ENCODE measurements at regions not wholly inside any gene's neighbourhood (a gene's known extent, or its start where the extent isn't known, plus 50 kb on each side); places are given as distances from the start of the nearest gene placed in this dataset.
A peak's percentile ranks its signal among the peaks of the same experiment; 100 is the strongest.

GRCh38 chr4:85406185-85406584 is 68.8 kb upstream of the ARHGAP24 start:
- no peak for DNase-seq

- no peak for DNase-seq
Observed at GRCh38 chr4:85407546-85407945, 67.4 kb upstream of the ARHGAP24 start.

DNA sequence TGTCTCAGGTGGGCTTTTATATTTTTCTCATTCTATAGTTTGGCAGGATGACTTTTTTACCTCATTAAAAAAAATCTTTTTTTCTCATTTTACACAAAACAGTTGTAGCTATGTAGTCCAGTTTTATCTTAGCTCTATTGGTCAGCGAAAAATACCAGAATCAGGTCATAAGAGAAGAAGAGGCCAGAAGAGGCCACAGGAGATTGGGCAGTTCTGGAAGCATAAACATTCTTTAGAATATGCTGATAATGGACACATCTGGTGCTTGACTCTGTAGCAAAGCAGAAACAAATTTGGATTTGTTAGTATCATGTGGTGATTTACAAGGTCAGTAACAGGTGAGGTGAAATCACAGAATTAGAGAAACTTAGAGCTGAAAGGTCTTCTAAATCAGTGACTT is 66.6 kb upstream of the ARHGAP24 start:
- DNase-seq: no peak

- no peak for DNase-seq
Observed at GRCh38 chr4:85409251-85409650, 65.7 kb upstream of the ARHGAP24 start.

DNA sequence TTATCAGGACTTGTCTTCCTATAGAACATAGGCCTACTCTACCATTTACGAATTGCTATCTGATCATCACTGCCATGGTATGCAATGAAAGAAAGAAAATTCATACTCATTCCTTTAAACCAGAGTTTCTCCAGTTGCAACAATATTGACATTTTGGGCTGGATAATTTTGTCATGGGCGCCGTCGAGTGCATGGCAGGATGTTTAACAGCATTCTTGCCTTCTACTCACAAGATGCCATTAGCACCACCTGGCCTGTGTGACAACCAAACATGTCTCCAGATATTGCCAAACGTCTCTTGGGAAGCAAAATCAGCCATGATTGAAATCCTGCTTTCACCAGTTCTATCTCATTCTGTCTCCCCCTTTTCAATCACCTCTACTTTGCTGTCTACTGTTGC is 63.6 kb upstream of the ARHGAP24 start:
- no peak for DNase-seq

DNA sequence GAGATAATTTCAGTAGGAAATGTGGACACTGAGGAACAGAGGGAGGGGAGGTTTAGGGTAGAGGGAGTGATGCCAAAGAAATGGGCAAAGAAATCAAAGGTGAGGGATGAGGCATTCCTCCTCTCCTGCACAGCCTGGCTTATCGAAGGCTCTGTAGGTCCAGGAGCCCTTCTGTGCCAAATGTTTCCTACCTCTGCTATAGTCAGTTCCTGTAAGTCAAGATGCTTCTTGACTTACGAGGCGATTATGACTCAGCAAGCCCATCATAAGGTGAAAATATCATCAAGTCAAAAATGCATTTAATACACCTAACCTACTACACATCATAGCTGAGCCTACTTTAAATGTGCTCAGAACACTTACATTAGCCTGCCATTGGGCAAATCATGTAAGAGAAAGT is 60.0 kb upstream of the ARHGAP24 start:
- DNase-seq: no peak

DNA sequence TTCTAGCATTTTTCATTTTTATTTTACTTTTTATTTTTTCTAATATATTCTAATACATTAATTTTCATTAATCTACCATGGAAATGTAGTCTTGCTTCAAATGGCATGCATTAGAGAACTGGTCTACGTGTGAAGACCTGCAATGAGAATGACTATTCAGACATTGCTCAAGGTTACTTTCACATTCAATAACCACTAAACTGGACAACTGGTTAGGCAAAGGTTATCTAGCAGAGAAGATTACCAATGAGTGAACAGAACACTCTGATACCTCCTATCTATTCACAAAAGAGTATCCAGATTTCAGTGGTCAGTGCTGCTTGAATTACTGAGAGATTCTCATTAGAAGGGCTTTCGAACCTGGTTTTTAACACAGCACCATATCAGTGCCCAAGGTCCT is 58.9 kb upstream of the ARHGAP24 start:
- no peak for DNase-seq

- no peak for DNase-seq
Observed at GRCh38 chr4:85419103-85419502, 55.8 kb upstream of the ARHGAP24 start.

DNA sequence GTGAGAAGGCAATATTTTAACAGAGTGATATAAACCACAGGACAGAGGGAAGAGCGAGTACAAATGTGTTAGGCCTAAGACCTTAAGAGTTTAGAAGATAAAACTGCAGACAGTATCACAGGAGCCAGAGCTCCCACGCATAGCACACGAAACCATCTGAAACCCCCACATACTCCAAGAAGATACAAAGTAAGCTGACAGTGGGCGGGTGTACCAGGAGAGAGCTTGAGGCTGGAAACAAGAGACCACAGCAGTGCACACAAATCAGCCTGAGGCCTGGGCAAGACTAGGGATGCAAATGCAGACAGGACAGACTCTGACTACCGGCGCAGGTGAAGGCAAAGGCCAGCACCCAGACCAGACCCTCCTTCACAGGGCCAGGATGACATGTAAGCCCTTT is 54.1 kb upstream of the ARHGAP24 start:
- DNase-seq: no peak

DNA sequence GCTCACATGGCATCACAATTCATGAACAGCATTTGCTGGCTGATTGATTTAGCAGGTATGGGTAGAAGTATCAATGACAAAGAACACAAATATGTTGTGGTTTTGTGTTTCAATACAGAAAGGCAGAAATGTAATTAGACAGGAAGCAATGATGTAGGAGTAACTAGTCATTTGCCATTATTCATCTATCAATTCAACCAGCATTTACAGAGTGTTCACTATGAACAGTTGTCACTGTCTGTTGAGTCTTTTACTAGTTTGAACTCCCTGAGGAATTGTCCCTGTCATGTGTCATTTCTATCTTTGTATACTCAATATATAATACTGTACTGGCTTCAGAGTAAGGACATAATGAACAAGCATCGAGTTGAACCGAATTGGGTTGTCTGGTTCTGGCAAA is 51.5 kb upstream of the ARHGAP24 start:
- peak; percentile 18 for DNase-seq
